MM.1S (cell line): ENCODE measurements at regions not wholly inside any gene's neighbourhood (a gene's known extent, or its start where the extent isn't known, plus 50 kb on each side); places are given as distances from the start of the nearest gene placed in this dataset.

ENCODE experiments used
- CTCF ChIP-seq: fragments of 300-600 bp; sonication (generic); IDR thresholded peaks from 2 replicates; pipeline ENCODE4 v1.5.1; 2016; ENCODE audit warnings: antibody characterized with exemption, low read length, mixed read lengths
- EZH2 ChIP-seq: fragments of 300-600 bp; sonication (generic); optimal IDR thresholded peaks from 2 replicates; pipeline ENCODE3; 2017; ENCODE audit warnings: low read depth, mild to moderate bottlenecking, antibody characterized with exemption, low read length, mixed read lengths
- EZH2phosphoT487 ChIP-seq: fragments of 300-600 bp; sonication (generic); IDR thresholded peaks from 2 replicates; pipeline ENCODE4 v1.6.1; 2018; ENCODE audit warnings: antibody characterized with exemption, low read length

DNA sequence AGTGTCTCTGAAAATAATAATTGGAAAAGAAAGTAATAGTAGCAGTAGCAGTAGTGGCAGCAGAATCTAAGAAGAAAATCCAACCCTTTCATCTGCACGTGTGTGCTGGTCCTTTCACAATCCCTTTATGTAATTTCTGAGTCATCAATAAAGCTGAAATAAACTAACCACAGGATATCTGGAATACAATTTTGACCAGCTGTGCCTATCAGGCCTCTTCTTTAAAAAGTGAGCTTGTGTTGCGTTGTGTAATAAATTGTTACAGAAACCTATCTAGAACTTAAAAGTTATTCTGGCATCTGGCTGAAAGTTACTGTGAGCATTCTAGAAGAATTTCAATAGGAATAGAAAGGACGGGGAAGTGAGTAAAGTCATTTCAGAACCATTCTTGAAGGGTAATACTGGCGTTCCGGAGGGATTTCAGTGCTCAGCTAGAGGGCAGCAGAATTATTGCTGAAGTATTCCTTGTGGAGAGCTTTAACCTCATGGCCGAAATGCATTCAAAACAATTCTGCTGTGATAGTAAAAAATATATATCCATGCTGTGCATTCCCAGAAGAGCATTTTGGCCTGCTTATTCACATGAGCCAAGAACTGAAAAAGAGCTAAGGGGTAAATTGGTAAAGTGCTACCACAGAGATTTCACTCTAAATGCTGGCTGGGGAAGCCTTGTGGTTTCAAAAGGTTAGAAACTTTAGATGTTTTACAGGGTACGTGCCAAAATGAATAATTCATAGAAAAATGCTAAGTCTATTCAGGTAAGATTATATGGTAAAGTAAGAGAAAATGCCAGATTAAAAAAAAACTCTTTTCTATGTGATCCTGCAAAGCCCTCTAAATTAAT is 260.6 kb downstream of the NKX6-1 start:
- TF ChIP-seq CTCF (no peak), EZH2 (no peak), EZH2phosphoT487 (no peak)
